ENCODE measurements at regions not wholly inside any gene's neighbourhood (a gene's known extent, or its start where the extent isn't known, plus 50 kb on each side); places are given as distances from the start of the nearest gene placed in this dataset.

- ATAC-seq (ENCODE audit: low read depth) = no peak
Measured at GRCh38 chr7:131921016-131921415, 364.6 kb upstream of the PODXL start.

More at GRCh38 chr7:131921016-131921415, 364.6 kb upstream of the PODXL start:
- peak; percentile 9 for DNase-seq
- Histone ChIP-seq H3K9me3 (ENCODE audit: control insufficient read depth, insufficient read depth, low read length) (no peaks in the 10 kb centered on the region), H4K5ac (ENCODE audit: low read depth, low read length) (no peak overlapping the region), H4K20me1 (ENCODE audit: insufficient read depth, low read length) (no peaks in the 10 kb centered on the region), H3K9ac (ENCODE audit: low read depth, low read length) (no peak overlapping the region), H2BK120ac (ENCODE audit: low read depth, low read length) (no peak overlapping the region), H2BK20ac (ENCODE audit: low read depth, low read length) (no peak overlapping the region), H2AFZ (replicated peaks; ENCODE audit: low read length, poor library complexity) (no peak overlapping the region), H2AK9ac (replicated peaks; ENCODE audit: low read depth, low read length, poor library complexity) (no peak overlapping the region), H3K56ac (ENCODE audit: extremely low read depth, insufficient read depth, low read length) (no peak overlapping the region), H3K23ac (ENCODE audit: low read depth, low read length) (no peak overlapping the region), H3K14ac (replicated peaks; ENCODE audit: low read depth, low read length) (no peak overlapping the region), H3K9me1 (ENCODE audit: insufficient read depth, low read length) (no peaks in the 10 kb centered on the region), H4K8ac (ENCODE audit: low read depth in 2 of 2, low read length in 2 of 2) (no peak overlapping the region), H3K18ac (ENCODE audit: low read depth, low read length) (no peak overlapping the region), H3K4me1 (ENCODE audit: control insufficient read depth, insufficient read depth, low read length) (no peaks in the 10 kb centered on the region), H3K27ac (ENCODE audit: insufficient read depth, low read length) (no peak overlapping the region), H2BK5ac (ENCODE audit: low read depth, low read length, poor library complexity, severe bottlenecking) (no peak overlapping the region), H2BK15ac (ENCODE audit: low read depth, low read length) (no peak overlapping the region), H2AK5ac (ENCODE audit: low read depth, low read length) (no peak overlapping the region), H3K4me3 (ENCODE audit: insufficient read depth, low read depth, low read length) (no peak overlapping the region), H3K79me1 (ENCODE audit: low read depth in 1 of 2, low read length in 2 of 2) (no peaks in the 10 kb centered on the region), H3K4ac (ENCODE audit: low read depth, low read length) (no peak overlapping the region), H4K91ac (ENCODE audit: insufficient read depth, low read depth, low read length) (no peak overlapping the region), H3K4me2 (ENCODE audit: low read depth, low read length) (no peak overlapping the region), H3K27me3 (ENCODE audit: control insufficient read depth, insufficient read depth, low read length) (no peaks in the 10 kb centered on the region), H3K36me3 (ENCODE audit: control insufficient read depth, insufficient read depth, low read length) (no peaks in the 10 kb centered on the region)
- WGBS, 2 experiments (ENCODE audit: extremely low coverage in 2 of 2, insufficient read length in 1 of 2) = no CpG with 5 or more reads among the region's 1 CpG
- TF ChIP-seq FOS (IDR thresholded peaks at IDR 0.05; ENCODE audit: low read depth, low read length) (no peak), NFE2L2 (IDR thresholded peaks at IDR 0.05; ENCODE audit: low read depth, low read length) (no peak), SMC3 (IDR thresholded peaks at IDR 0.05; ENCODE audit: low read depth, low read length) (no peak), RFX5 (IDR thresholded peaks at IDR 0.05; ENCODE audit: low read depth, low read length) (no peak), ELK1 (IDR thresholded peaks at IDR 0.05; ENCODE audit: borderline replicate concordance, low read depth, low read length) (no peak), BHLHE40 (IDR thresholded peaks at IDR 0.05; ENCODE audit: low read depth, low read length) (no peak), CTCF (conservative IDR thresholded peaks at IDR 0.05; ENCODE audit: low read depth, low read length) (no peak)
- CTCF ChIA-PET = no interaction called here
- no TSS peak for BruUV-seq (replicated peaks)
- POLR2A ChIA-PET (ENCODE audit: unreplicated experiment) = no interaction called here
- intact Hi-C loops (cut with micrococcal nuclease) (no loop called here), in situ Hi-C loops (cut with MboI; ENCODE audit: low sequenced_read_pairs) (no loop called here), dilution Hi-C loops (cut with HindIII; ENCODE audit: low sequenced_read_pairs, unreplicated experiment) (no loop called here)

Measured in IMR-90 (cell line).